Activated CD8-positive, alpha-beta memory T cell treated with anti-CD3 and anti-CD28 coated beads for 36 hours (primary cell): ENCODE measurements at regions not wholly inside any gene's neighbourhood (a gene's known extent, or its start where the extent isn't known, plus 50 kb on each side); places are given as distances from the start of the nearest gene placed in this dataset.
"Not testable (repeated sequence)": the region's sequence is repeated elsewhere in the genome, so short reads cannot be mapped to it uniquely, and the experiment has no call there.

Experiments used
- CTCF ChIA-PET: fragments of 350-600 bp; sonication (Branson Sonifier 250); formaldehyde crosslinking; loops from one replicate; lab custom pipeline; 2021; ENCODE audit warnings: antibody characterized with exemption; lab: Charles Lee
- POLR2A ChIA-PET: fragments of 350-600 bp; sonication (Branson Sonifier 250); formaldehyde crosslinking; loops from one replicate; lab custom pipeline; 2021; ENCODE audit warnings: antibody characterized with exemption; lab: Charles Lee

DNA sequence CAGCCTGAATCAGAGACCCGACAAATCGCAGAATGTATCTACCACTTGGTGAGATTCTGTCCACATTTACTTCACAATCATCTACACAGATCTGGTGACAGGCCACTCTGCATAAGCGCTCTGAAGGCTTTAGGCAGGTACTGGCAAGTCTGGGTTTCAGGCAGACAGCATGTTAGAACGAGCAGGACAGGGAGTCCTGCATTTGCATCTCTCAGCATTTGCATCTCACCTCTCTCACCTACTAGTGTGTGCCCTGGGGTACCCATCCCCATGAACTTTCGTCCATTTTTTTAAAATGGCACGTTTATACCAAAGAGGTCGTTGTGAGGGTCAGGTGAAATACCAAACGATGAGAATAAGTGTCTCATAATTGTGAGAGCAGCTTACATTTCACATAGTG lies 108.2 kb downstream of the SPATA31A1 start:
- CTCF ChIA-PET, POLR2A ChIA-PET: not testable (repeated sequence)

DNA sequence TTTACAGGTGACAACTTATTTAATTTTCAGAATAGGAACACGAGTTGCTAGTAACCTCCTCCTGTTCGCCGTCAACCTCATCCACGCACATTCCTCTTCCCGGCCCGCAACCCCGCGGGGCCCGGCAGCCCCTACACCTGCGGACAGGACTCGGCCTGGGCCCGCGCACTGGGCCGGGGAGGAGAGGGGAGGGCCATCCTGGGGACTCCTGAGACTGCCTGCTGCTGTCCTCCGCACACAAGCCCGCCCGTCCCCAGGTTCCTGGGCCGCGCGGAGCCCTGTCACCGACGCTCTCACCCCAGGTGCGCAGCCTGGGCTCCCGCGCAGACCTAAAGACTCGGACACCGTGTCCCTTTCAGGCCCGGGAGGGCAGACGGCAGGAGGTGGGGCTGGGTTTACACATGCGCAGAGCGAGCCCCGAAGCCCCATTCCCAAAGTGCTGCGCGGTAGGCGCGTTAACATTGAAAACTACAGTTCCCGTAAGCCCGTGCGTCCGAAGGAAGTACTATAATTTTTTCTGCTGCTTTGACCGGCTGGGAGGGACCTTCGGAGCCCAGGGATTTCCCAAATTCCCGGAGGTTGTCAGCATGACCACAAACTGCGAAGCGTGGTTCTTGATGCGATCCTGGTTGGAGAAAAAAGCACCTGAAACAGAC lies 108.8 kb downstream of the SPATA31A1 start:
- POLR2A ChIA-PET, CTCF ChIA-PET: not testable (repeated sequence)

DNA sequence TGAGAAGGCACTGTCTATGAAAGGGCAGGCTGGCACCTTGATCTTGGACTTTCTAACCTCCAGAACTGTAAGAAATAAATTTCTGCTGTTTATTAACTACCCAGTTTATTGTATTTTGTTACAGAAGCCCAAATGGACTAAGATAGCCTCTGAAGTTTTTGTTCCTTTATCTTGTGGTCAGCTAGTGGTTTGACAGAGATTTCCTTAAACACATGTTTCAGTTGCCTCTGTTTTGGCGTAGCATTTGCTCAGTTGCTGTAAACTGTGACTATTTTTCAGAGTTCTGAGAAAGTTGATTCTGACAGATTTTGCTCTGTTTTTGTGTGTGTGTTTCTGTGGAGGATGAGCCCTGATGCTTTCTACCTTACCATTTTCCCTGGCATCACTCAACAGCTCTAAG lies 119.0 kb downstream of the SPATA31A1 start:
- POLR2A ChIA-PET, CTCF ChIA-PET: not testable (repeated sequence)

DNA sequence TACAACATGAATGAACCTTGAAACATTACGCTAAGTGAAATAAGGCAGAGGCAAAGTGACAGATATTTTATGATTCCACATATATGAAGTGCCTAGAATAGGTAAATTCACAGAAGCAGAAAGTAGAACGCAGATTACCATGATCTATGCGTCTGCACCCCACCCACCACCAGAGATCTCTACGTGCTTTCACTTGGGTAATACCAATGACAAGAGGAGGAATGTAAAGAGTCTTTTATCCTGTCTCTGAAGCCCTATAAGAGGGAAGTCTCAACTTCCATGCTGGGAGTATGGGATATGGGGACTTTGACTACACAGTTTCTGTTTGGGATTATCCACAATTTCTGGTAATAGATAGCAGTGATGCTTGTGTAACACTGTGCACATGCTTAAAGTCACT lies 127.6 kb downstream of the SPATA31A1 start:
- CTCF ChIA-PET, POLR2A ChIA-PET: not testable (repeated sequence)

DNA sequence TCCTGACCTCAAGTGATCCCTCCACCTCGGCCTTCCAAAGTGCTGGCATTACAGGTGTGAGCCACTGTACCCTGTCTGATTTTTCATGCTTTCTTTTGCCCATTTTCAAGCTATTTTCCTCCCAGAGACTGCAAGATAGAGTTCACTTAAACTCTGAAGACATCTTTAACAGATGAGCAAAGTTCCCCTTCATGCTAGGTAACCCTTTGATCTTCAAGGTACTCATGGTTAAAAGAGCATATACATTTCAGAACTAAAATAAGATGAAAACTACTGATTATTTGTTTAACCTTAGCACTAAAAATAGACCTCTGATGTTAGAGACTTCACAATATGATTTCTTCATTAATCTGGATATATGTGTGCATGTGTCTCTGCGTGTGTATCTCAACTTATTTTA lies 128.4 kb downstream of the SPATA31A1 start:
- POLR2A ChIA-PET, CTCF ChIA-PET: not testable (repeated sequence)

DNA sequence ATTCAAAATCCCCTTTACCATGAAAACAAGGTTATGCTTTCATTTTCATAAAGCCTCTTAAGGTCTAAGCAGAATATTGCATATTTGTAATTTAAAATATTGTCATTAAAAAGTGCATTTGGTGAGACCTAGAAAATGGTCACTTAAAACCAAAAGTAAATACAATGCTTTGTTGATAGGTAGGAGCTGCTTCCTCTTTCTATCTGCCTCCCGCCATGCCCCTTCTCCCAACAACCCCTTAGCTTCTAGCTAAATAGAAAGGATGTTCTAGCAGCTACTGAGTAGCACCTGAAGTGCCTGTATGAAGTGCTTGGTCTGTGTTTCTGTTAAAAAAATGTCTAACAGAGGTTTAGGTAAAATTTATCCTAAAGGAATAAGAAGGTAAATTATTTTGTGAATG lies 128.8 kb downstream of the SPATA31A1 start:
- POLR2A ChIA-PET, CTCF ChIA-PET: not testable (repeated sequence)

DNA sequence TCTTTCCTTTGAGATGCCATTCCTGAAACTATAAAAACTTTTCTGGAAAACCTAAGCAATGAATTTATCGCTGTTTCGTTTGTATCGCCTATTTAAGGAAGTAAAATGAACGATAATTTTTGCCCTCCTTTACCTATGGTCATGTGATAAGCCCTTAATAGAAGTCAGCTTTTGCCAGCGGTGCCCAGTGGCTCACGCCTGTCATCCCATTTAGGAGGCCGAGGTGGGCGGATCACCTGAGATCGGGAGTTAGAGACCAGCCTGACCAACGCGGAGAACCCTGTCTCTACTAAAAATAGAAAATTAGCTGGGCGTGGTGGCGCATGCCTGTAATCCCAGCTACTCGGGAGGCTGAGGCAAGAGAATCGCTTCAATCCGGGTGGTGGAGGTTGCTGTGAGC lies 132.0 kb downstream of the SPATA31A1 start:
- POLR2A ChIA-PET, CTCF ChIA-PET: not testable (repeated sequence)

DNA sequence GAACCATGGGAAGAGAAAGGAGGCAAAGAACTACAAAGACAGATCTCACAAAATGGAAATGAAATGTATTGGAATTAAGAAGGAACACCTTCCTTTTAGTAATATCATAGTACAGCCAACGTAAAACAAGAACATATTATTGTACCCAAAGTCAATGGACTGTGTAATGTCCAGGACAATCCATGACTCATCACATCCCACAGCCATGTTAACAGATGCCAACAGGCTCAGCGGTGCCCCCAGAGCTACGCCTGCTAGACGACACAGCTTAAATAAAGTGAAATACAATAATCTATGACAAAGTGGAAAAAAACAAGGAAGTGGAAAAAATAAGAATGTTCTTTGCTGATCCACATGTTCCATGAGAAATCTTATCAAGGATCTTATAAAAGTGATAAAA lies 140.8 kb downstream of the SPATA31A1 start:
- CTCF ChIA-PET, POLR2A ChIA-PET: not testable (repeated sequence)

DNA sequence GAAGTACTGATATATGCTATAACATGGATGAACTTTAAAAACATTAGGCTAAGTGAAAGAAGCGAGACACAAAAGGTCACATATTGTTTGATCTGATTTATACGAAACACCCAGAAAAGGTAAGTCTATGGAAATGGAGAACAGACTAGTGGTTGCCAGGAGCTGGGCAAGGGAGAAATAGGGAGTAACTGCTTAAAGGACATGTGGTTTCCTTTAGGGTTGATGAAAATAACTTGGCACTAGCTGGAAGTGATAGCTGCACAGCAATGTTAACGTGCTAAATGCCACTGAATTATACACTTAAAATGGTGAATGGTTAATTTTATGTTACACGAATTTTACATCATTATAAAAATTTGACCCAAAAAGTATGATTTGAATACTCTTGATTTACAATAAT lies 147.7 kb downstream of the SPATA31A1 start:
- POLR2A ChIA-PET = not testable (repeated sequence)

DNA sequence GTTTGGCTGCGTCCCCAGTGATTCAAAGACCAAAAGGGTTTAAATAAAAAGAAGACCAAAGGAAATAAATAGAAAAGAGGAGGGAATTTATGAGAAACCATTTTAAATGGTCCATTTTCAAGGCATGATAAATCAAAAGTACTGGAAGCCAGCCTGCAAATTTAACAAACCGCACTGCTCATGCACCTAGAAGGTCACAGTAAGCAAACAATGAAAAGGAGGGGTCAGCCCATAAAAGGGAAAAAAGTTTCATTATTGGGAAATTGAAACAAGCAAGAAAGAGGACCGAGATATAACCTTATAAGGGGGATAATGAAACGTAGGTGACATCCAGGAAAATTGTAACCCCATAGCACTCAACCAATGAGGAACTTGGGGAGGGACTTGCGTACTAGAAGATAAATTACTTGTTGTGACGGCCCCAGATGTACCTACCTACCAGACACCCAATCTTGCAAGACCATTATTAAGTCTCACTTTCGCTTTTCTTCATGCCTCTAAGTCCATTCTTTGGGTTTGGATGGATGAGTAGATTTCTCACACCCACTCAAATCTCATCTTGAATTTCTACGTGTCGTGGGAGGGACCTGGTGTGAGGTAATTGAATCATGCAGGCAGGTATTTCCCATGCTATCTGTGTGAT lies 172.0 kb downstream of the SPATA31A1 start:
- POLR2A ChIA-PET, CTCF ChIA-PET: not testable (repeated sequence)

More for the DNA sequence above, 147.7 kb downstream of the SPATA31A1 start:
- CTCF ChIA-PET = not testable (repeated sequence)

DNA sequence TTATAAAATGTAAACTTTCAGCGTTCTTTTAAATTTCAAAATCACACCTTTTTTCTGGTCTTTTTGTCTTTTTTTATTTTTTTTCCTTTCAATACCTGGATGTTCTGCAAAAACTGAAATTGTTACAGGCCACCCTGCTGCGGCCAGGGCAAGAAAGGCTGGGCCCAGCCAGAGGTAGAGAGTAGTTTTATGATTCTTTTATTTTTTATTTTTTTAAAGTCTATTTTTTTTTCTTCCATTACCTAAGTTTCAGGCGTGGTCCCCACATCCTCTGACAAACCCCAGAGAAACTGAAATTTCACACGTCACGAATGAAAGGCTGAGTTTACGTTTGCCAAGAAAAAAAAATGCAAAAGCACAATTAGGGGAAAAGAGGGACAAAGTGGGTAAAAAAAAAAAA lies 177.1 kb downstream of the SPATA31A1 start:
- POLR2A ChIA-PET = not testable (repeated sequence)

DNA sequence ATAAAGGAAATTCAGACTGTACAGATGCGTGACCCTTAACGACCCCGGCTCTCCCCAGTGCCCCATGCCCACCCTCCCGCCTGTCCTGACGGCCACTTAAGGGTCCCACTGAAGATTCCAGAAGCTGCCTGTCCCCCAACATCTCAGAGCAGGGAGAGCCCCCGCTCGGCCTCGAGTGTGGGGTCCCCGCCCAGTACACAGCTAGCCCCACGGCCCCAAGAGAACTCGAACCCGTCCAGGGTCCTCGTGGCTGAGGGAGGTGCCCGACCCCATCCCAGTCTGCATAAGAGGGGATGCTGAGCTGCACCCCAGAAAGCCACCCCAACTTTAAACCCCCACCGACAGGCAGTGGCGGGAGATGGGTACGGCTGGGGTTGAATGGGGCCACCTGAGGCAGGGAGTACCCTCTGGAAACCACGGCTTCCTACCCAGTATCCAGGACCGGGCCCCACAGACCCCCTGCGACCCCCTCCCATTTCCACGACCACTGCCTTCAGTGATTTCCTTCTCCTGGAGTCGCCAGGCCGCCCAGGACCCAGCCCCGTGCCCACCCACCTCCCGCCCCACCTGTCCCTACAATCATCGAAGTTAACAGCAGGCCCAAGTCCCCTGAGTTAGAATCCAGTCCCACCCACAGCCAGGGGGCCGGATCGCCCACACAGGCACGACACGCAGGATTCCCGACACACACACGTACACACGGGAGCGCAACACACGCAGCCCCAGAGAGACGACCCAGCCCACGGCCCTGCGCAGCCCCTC lies 177.7 kb downstream of the SPATA31A1 start:
- POLR2A ChIA-PET, CTCF ChIA-PET: not testable (repeated sequence)

More for the DNA sequence above, 177.1 kb downstream of the SPATA31A1 start:
- CTCF ChIA-PET = not testable (repeated sequence)

DNA sequence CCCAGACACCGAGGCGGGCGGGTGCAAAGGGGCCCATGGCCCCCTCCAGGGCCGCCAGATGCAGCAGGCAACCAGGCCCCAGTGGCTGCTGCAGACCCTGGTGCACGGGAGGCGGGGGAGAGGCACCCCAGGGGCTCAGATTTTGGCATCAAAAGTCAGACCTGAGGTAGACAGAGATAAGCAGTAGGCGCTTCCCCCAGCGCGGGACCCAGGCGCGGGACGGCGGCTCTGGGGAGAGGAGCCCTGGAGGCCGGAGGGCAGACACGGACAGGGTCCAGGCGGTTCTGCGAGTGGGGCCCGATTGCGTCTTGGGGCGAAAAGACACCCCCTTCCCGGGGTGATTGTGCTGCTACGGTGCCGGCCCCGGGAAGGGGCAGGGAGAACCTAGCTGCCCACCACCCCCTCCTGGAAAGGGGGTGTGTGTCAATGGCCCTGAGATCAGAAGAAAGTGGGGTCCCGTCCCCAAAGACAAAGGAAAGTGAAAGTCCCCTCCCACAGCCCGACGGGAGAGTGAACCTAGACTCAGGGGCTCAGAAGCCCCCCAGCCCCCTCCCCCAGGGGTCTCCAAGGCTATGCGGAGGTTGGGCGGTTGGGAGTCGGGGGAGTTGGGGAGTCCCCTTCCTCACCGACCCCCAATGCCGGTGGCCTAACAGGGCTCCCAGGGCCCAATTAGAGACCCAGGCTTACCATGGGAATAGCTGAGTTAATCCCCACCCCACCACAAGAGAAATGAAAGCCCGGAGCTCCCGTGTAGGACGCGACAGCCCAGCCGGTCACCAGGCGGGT lies 178.5 kb downstream of the SPATA31A1 start:
- POLR2A ChIA-PET, CTCF ChIA-PET: not testable (repeated sequence)

DNA sequence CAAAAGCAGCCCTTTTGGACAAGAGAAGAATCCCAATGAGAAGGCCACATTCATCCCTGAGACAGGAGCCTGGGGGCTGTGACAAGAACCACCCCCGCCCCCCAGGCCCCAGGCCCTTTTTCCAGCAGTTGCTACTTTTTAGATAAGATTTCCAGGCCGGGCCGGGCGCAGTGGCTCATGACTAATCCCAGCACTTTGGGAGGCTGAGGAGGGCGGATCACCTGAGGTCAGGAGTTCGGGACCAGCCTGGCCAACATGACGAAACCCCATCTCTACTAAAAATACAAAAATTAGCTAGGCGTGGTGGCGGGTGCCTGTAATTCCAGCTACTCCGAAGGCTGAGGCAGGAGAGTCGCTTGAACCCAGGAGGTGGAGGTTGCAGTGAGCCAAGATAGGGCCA lies 179.4 kb downstream of the SPATA31A1 start:
- CTCF ChIA-PET, POLR2A ChIA-PET: not testable (repeated sequence)

DNA sequence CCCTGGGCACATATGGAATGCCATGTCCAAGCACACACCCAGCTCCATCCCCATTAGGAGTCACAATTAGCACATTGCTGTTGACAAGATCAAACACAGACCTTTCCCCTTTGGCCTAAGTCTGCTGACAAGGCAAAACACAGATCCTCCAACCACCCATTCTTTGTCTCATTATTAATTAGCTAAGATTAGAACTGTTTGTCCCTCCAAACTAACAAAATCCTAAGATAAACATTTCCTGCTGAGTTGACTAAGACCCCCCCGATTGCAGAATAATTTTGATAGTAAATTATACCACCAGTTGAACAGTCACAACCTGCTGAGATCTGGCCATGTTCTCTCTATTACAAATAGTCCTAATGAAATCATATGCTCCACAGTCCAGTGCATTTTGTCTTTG lies 186.7 kb downstream of the SPATA31A1 start:
- CTCF ChIA-PET, POLR2A ChIA-PET: not testable (repeated sequence)

DNA sequence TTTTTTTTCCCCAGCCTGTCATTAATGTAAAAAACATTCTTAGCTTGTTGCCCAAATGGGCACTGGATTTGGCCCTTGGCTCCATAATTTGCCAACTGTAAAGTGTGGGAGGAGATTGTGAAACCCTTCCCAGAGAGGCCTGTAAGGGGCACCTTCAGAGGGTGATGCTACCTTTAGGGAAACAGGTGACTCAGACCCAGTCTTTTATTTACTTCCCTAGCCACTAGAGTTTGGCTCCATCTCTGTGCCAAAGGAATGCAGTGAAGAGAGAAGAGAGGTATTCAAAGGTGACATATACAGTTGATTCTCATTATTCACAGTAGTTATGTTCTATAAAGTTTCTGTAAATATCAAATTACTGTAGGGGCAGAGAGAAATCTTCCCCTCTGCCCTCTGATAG lies 189.6 kb downstream of the SPATA31A1 start:
- CTCF ChIA-PET, POLR2A ChIA-PET: not testable (repeated sequence)

DNA sequence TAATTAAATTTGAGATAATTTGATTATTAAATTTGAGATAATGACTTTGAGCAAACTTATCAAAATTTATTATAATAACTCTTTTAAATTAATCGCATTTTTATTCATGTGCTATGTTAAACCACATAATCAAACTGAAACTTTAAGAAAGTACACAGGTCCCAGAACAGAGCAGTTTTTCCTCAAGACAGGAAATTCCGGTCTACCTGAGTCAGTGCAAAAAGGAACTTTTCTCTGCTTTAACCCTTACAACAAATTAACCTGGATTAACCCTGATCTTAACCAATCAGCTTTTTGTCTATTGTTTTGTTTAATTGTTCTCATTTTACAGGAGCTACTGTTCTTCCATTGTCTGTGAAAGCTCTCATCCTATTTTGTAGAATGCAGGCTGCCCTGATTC lies 195.1 kb downstream of the SPATA31A1 start:
- POLR2A ChIA-PET, CTCF ChIA-PET: not testable (repeated sequence)

DNA sequence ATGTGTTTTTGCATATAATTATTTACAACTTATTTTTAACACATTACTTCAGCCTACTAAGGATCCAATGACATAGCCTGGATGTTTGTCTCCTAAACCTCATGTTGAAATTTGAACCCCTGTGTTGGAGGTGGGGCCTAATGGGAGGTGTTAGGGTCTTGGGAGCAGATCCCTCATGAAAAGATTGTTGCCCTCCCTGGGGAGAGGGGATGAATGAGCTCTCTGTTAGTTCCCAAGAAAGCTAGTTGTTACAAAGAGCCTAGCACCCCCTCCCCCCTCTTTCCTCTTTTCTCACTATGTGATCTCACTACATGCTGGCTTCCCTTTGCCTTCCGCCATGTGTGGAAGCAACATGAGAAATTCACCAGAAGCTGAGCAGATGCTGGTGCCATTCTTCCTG lies 196.1 kb downstream of the SPATA31A1 start:
- CTCF ChIA-PET, POLR2A ChIA-PET: not testable (repeated sequence)

DNA sequence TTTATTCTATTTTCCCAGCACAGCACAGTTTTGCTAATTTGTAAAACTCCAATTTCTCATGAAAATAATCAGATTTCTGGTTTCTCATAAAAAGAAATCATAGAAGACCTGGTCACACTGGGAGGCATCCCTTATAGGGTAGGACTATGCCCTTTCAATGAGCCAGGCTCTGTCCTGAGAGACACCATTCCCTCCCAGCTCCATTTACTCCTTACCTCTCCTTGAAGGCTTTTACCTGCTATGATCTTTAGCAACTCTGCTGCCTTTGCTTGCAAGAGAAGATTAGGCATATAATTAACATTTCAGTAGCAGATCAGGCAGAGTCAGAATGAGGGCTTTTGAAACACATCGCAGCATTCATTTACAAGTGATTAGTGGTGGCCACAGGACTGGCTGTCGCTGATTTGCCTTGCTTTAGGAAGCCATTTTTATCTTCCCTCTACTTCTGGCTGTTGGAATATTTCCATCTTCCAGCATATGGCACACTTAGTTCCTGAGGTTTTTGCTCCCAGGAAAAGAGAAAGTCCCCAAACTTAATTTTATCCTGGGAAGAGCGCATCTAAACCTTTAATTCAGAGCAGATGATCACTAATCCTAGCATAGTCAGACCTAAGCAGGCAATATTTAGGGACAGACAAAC lies 196.9 kb downstream of the SPATA31A1 start:
- POLR2A ChIA-PET, CTCF ChIA-PET: not testable (repeated sequence)

DNA sequence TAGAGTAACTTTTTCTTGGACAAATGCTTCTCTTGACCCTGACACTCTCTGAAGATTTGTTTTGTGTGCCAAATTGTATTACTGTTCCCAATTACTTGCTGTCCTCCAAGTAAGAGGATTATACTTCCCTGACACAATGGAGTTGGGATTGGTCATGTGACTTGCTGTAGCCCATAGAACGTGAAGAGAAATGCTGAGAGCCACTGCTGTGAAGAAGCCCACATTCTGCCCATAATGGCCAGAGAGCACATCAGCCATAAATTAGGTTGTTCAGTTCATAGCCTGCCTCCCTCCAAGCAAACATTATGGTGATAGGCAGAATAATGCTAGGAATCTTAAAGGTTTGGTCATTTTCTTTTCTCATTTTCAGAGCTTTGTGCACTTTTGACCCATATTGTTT lies 198.9 kb downstream of the SPATA31A1 start:
- POLR2A ChIA-PET, CTCF ChIA-PET: not testable (repeated sequence)
